HG02678 (cell line): ENCODE measurements at regions not wholly inside any gene's neighbourhood (a gene's known extent, or its start where the extent isn't known, plus 50 kb on each side); places are given as distances from the start of the nearest gene placed in this dataset.

Source experiments
- ATAC-seq: cut with Tn5 transposase; IDR thresholded peaks from one replicate; pipeline ENCODE4 v1.9.1; 2021; ENCODE audit warnings: mild to moderate bottlenecking, moderate library complexity; ENCODE audit not compliant: unreplicated experiment

- ATAC-seq: no peak
Measured at GRCh38 chr1:69292833-69293232, 274.9 kb upstream of the LRRC7 start.

GRCh38 chr1:69294171-69294570, 273.6 kb upstream of the LRRC7 start:
- ATAC-seq: no peak

GRCh38 chr1:69295265-69295664, 272.5 kb upstream of the LRRC7 start:
- no peak for ATAC-seq

DNA sequence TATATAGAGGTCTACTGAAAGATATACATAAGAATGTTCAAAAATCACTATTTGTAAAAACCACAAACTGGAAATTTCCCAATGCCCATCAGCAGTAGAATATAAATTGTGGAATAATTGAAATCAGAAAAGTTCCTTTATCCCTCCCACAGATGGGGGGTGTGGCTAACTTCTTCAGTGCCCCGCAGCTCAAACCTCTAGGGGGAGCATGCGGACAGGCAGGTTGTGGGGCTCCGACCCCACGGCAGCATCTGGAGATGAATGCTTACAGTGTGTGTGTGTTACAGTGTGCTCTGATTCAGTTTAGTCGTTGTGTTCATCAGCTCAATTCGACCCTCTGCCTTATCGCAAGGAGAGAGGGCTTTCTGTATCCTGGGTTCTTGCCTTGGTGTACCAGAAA, 262.1 kb upstream of the LRRC7 start:
- no peak for ATAC-seq

DNA sequence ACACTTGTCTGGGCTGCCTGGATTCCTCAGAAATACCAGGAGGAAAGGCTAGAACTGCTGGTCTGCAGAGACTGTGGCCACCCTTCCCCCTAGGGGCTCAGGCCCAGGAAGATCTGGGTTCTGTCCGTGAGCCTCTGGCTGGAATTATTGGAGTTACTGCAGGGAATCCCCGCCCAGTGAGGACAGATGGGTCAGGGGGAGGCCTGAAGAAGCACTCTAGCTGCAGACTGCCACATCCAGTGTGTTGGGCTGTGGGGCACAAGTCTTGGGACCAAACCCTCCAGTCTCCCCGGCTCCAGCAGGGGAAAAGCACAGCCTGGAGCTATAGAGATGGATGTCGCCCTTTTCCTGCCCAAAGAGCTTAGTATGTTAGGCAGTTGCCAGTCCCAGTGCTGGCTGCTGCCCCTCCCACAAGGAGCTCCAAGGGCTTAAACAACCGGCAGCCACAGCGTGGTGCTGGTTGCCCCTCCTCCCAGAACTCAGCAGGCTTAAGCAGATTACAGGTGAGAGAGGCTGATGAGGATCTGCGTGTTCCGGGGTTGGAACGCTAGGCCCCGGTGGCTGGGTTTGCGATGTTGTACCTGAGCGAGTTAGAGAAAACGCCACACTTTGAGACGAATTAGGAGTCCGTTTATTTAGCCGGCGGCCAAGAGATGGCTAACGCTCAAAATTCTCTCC, 255.5 kb upstream of the LRRC7 start:
- ATAC-seq: no peak

DNA sequence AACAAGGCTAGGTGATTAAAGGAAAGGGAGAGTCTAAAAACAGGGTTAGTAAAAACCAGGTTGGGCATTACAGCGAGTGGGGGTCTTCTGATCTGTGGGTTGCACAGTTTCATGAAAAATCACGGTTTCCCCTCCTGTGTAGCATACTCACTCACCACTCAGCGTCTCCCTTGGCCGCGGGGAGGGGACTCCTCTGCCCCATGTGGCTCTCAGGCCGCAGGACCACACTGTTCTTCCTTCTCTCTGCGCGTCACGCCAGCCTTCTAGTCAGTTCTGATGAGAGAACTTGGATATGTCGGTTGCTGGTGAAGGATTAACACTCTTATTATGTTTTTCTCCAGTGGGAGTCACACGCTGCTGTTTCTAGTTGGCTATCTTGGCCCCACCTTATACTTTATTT, 254.6 kb upstream of the LRRC7 start:
- no peak for ATAC-seq

GRCh38 chr1:69315416-69315815, 252.3 kb upstream of the LRRC7 start:
- ATAC-seq: no peak

DNA sequence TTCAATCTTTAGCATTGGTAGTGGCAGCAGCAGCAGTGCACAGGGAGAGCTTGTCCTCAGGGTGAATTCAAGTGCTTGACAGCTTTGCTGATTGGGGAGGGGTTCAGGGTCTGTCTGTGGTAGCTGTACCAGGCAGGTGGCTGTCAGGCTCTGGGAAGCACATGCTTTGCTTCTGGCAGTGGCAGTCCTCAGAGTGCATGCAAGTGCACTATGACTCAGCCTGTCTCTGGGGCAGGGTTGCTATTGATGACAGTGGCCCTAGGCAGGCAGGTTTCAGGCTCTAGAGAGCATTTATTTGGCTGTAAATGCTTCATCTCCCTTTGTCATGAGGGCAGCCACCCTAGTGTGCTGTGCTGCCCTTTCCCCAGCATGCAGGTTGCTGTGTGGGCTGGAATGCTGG, 251.9 kb upstream of the LRRC7 start:
- ATAC-seq: no peak

DNA sequence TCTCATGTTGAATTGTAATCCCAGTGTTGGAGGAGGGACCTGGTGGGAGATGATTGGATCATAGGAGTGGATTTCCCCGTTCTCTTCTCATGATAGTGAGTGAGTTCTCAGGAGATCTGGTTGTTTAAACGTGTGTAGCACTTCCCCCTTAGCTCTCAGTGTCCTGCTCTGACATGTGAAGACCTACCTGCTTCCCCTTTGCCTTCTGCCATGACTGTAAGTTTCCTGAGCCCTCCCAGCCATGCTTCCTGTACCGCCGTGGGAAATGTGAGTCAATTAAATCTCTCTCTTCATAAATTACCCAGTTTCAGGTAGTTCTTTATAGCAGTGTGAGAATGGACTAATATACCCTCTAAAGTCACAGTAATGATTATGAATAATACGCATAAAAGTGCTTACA, 248.4 kb upstream of the LRRC7 start:
- ATAC-seq: no peak

GRCh38 chr1:69320757-69321211, 246.9 kb upstream of the LRRC7 start:
- ATAC-seq: no peak

GRCh38 chr1:69321311-69321710, 246.4 kb upstream of the LRRC7 start:
- no peak for ATAC-seq

- no peak for ATAC-seq
Measured at GRCh38 chr1:69328186-69328585, 239.5 kb upstream of the LRRC7 start.

DNA sequence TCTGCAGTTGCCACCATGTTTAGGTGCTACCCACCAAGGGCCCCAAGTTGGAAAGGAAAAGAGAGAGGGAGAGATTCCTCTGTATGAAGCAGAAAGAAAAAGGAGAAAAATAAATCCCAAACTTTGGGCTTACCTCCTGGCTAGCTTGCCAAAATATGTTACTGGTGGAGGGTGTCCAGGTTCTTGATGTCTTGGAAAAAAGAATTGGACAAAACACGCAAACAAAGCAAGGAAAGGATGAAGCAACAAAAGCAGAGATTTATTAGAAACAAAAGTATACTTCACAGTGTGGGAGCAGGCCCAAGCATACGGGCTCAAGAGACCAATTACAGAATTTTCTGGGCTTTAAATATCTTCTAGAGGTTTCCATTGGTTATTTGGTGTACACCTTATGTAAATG, 204.5 kb upstream of the LRRC7 start:
- ATAC-seq: no peak

- ATAC-seq: no peak
Measured at GRCh38 chr1:69373520-69373919, 194.2 kb upstream of the LRRC7 start.

DNA sequence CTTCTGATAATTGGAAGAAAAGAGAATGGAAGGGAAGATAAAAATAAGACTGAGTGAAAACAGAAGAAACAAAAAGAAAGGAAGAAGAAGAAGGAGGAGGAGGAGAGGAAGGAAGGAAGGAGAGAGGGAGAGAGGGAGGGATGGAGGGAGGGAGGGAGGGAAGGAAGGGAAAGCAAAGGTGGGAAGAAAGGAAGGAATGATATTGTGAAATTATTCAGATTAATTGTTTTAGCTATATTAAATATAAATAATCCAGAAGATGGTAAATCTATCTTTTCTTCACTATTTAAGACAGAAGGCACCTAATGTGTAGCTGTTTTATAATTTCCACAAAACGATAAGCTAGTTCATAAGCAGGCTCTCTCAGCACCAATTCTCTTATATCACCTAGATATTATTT, 191.3 kb upstream of the LRRC7 start:
- no peak for ATAC-seq

GRCh38 chr1:69377507-69377906, 190.2 kb upstream of the LRRC7 start:
- ATAC-seq: no peak

- no peak for ATAC-seq
Measured at GRCh38 chr1:69388044-69388443, 179.7 kb upstream of the LRRC7 start.

DNA sequence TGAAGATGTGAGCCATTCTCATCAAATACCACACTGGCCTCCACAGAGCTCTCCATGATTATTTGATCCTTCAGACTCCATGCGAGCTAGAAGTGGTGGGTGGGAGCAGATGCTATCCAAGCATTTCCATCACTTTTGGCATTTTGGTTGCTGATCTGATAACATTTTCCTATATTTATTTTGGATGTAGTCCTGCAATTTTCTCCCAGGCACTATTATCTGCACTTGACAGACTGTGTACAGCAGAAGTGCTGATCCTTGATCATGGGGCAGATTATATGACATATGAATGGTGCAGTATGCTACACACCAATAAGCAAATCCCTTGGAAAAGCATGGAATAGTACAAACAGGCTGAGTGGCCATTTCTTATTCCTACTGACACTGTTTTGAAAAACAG, 167.6 kb upstream of the LRRC7 start:
- no peak for ATAC-seq

DNA sequence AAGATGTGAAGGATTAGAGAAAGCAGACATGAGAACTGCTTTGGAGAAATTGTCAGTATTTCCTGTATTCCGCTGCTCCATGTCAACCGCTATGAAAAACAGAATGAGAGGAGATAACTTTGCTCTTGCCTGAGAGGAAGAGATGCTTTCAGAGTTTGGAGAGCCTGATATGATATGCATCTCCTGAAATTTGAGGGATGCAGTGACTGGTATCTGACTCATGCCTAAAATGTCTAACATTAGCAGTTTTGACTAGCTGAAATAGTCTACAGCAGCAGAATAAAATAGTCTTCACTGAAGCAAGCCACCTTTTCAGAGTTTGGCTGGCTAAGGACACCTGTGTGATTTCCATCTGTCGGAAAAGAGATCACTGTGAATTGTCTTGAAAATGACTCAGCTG, 165.8 kb upstream of the LRRC7 start:
- no peak for ATAC-seq

DNA sequence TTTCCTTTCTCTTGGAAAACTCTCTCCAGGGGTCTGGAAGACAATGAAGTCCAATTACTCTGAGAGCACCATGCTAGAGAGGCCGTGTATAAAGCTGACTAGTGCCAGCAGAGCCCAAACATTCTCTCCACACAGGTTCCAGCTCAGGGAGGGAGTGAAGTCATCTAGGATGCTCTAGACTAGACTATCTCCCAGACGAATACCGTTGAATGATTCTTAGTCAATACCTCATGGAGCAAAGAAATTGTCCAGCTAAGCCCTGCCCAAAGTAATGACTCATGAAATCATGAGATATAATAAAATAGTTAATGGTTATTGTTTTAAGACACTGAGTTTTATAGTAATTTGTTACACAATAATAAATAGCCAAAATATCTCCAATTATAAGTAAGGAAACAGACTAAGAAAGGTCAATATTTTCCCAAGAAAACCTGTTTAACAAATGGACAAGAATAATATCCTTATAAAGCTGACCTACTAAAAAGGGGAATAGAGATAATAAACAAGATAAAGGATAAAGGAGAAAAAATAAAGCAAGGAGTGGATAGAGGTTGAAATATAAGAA, 163.9 kb upstream of the LRRC7 start:
- no peak for ATAC-seq

- ATAC-seq: no peak
Measured at GRCh38 chr1:69404486-69404885, 163.2 kb upstream of the LRRC7 start.

- no peak for ATAC-seq
Measured at GRCh38 chr1:69406244-69406643, 161.5 kb upstream of the LRRC7 start.
